ENCODE measurements at regions not wholly inside any gene's neighbourhood (a gene's known extent, or its start where the extent isn't known, plus 50 kb on each side); places are given as distances from the start of the nearest gene placed in this dataset.

GRCh38 chr10:117796130-117796745 is 250.5 kb downstream of the RAB11FIP2 start:
- intact Hi-C loops (cut with DNase I), result no loop called here
- Histone ChIP-seq H3K27ac (ENCODE audit: low read depth in 2 of 2, low read length in 2 of 2) (no peak overlapping the region), H3K9ac (ENCODE audit: low read length in 3 of 3) (no peak overlapping the region), H3K4me1 (ENCODE audit: control insufficient read depth in 2 of 3, insufficient read depth in 2 of 3, low read depth in 1 of 3, low read length in 3 of 3) (peaks cover 0 to 13% (median 12%) of the 10 kb centered on the region in 3 donors), H3K4me3 (ENCODE audit: low read length in 3 of 3) (no peak overlapping the region), H3K36me3 (ENCODE audit: control insufficient read depth in 2 of 3, insufficient read depth in 3 of 3, low read length in 3 of 3) (no peaks in the 10 kb centered on the region), H3K9me3 (ENCODE audit: control insufficient read depth in 2 of 3, insufficient read depth in 1 of 3, low read length in 3 of 3) (no peaks in the 10 kb centered on the region), H3K27me3 (ENCODE audit: control insufficient read depth, insufficient read depth, low read length) (no peaks in the 10 kb centered on the region)
- TF ChIP-seq, protein P1, sequence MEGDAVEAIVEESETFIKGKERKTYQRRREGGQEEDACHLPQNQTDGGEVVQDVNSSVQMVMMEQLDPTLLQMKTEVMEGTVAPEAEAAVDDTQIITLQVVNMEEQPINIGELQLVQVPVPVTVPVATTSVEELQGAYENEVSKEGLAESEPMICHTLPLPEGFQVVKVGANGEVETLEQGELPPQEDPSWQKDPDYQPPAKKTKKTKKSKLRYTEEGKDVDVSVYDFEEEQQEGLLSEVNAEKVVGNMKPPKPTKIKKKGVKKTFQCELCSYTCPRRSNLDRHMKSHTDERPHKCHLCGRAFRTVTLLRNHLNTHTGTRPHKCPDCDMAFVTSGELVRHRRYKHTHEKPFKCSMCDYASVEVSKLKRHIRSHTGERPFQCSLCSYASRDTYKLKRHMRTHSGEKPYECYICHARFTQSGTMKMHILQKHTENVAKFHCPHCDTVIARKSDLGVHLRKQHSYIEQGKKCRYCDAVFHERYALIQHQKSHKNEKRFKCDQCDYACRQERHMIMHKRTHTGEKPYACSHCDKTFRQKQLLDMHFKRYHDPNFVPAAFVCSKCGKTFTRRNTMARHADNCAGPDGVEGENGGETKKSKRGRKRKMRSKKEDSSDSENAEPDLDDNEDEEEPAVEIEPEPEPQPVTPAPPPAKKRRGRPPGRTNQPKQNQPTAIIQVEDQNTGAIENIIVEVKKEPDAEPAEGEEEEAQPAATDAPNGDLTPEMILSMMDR (IDR thresholded peaks at IDR 0.05; ENCODE audit: borderline replicate concordance, extremely low read depth, insufficient read depth), result no peak
- FAIRE-seq (no peak), DNase-seq (peak in 4 of 5 donors; percentile 43 to 54 (median 50))

DNA sequence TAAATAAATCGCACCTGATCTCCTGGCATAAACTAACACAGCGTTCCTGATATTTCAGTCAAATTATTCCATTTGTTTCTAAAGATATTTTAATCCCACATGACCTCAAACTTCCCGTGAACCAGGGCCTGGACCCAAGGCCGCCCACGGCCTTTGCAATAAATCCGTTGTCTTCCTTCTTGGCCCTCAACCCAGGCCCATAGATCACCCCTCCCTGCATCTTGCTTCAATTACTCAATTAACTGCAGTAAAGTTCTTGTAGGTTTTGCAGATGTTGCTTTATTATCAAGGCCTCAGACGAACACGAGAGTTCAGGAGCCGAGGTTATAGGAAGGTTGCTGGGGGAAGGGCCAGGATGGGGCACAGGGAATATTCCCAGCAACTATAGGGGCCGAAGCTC is 249.4 kb downstream of the RAB11FIP2 start:
- Histone ChIP-seq H3K9ac (ENCODE audit: low read length in 3 of 3) (no peak overlapping the region), H3K36me3 (ENCODE audit: control insufficient read depth in 2 of 3, insufficient read depth in 3 of 3, low read length in 3 of 3) (no peaks in the 10 kb centered on the region), H3K4me1 (ENCODE audit: control insufficient read depth in 2 of 3, insufficient read depth in 2 of 3, low read depth in 1 of 3, low read length in 3 of 3) (peaks cover 0 to 7% (median 3%) of the 10 kb centered on the region in 3 donors), H3K9me3 (ENCODE audit: control insufficient read depth in 2 of 3, insufficient read depth in 1 of 3, low read length in 3 of 3) (no peaks in the 10 kb centered on the region), H3K4me3 (ENCODE audit: low read length in 3 of 3) (no peak overlapping the region), H3K27me3 (ENCODE audit: control insufficient read depth, insufficient read depth, low read length) (no peaks in the 10 kb centered on the region), H3K27ac (ENCODE audit: low read depth in 2 of 2, low read length in 2 of 2) (no peak overlapping the region)
- FAIRE-seq (no peak), DNase-seq (no peak)
- TF ChIP-seq, protein P1 (IDR thresholded peaks at IDR 0.05; ENCODE audit: borderline replicate concordance, extremely low read depth, insufficient read depth), result no peak
- intact Hi-C loops (cut with DNase I), result no loop called here

DNA sequence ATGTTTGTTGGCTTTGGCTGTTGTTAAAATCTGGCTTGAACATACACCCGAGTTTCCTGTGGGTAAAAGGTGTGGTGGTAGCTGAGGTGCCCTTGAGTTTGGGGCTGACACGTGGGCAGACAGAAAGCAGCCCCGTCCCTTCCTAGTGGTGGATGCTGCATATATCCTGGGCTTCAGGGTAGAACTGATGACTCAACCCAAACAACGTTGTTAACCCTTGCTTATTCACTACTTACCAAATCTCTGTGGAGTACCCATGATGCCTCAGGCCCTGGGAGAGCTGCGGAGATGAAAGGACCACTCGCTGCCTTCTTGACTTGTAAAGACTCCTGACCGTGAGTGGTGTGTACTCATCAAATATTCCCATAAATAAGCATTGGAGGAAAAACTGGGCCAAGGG is 245.1 kb downstream of the RAB11FIP2 start:
- peaks cover 0 to 12% (median 5%) of the 10 kb centered on the region in 3 donors for H3K4me1 ChIP-seq (ENCODE audit: control insufficient read depth in 2 of 3, insufficient read depth in 2 of 3, low read depth in 1 of 3, low read length in 3 of 3)
- H3K4me3 ChIP-seq (ENCODE audit: low read length in 3 of 3), result no peak overlapping the region
- no peak overlapping the region for H3K27ac ChIP-seq (ENCODE audit: low read depth in 2 of 2, low read length in 2 of 2)
- no peak overlapping the region for H3K9ac ChIP-seq (ENCODE audit: low read length in 3 of 3)
- TF ChIP-seq, protein P1 (IDR thresholded peaks at IDR 0.05; ENCODE audit: borderline replicate concordance, extremely low read depth, insufficient read depth), result no peak
- DNase-seq (no peak), FAIRE-seq (no peak)
- no peaks in the 10 kb centered on the region for H3K27me3 ChIP-seq (ENCODE audit: control insufficient read depth, insufficient read depth, low read length)
- intact Hi-C loops (cut with DNase I), result no loop called here
- no peaks in the 10 kb centered on the region for H3K9me3 ChIP-seq (ENCODE audit: control insufficient read depth in 2 of 3, insufficient read depth in 1 of 3, low read length in 3 of 3)
- H3K36me3 ChIP-seq (ENCODE audit: control insufficient read depth in 2 of 3, insufficient read depth in 3 of 3, low read length in 3 of 3), result no peaks in the 10 kb centered on the region
